ENCODE measurements at regions not wholly inside any gene's neighbourhood (a gene's known extent, or its start where the extent isn't known, plus 50 kb on each side); places are given as distances from the start of the nearest gene placed in this dataset.

GRCh38 chr14:62168564-62169155, 406.4 kb downstream of the SNAPC1 start:
- no peaks in the 10 kb centered on the region for H3K4me1 ChIP-seq (ENCODE audit: insufficient read depth)
- H4K20me1 ChIP-seq (ENCODE audit: insufficient read depth, poor library complexity, severe bottlenecking), result no peaks in the 10 kb centered on the region
- no peaks in the 10 kb centered on the region for H3K79me2 ChIP-seq
- WGBS (ENCODE audit: low lambda C conversion rate, missing lambda C conversion rate), result 51% methylated on average over 3 of the region's 3 CpGs
- no peaks in the 10 kb centered on the region for H3K27me3 ChIP-seq
- TF ChIP-seq EZH2phosphoT487 (IDR thresholded peaks at IDR 0.05; ENCODE audit: low read depth, severe bottlenecking, unreplicated experiment), result no peak
- TF ChIP-seq CTCF (IDR thresholded peaks at IDR 0.05; ENCODE audit: poor library complexity), result peak; percentile 22
- H3K27ac ChIP-seq, result no peak overlapping the region
- H3K4me2 ChIP-seq, result no peak overlapping the region
- no peaks in the 10 kb centered on the region for H3K9me3 ChIP-seq (ENCODE audit: low read depth)
- no peaks in the 10 kb centered on the region for H3K9me2 ChIP-seq (replicated peaks; ENCODE audit: insufficient read depth)
- DNase-seq (ENCODE audit: low spot score), result no peak
- H2AFZ ChIP-seq, result no peak overlapping the region
- H3K4me3 ChIP-seq, result no peak overlapping the region
- H3K36me3 ChIP-seq (replicated peaks; ENCODE audit: insufficient read depth, low read depth), result no peaks in the 10 kb centered on the region

GRCh38 chr14:62179367-62180018, 417.3 kb downstream of the SNAPC1 start:
- Histone ChIP-seq H3K27me3 (no peaks in the 10 kb centered on the region), H3K9me3 (ENCODE audit: low read depth) (no peaks in the 10 kb centered on the region), H3K79me2 (no peaks in the 10 kb centered on the region), H2AFZ (no peak overlapping the region), H3K36me3 (replicated peaks; ENCODE audit: insufficient read depth, low read depth) (no peaks in the 10 kb centered on the region), H3K4me3 (no peak overlapping the region), H3K4me1 (ENCODE audit: insufficient read depth) (no peaks in the 10 kb centered on the region), H3K9me2 (replicated peaks; ENCODE audit: insufficient read depth) (no peaks in the 10 kb centered on the region), H3K4me2 (no peak overlapping the region), H3K27ac (no peak overlapping the region), H4K20me1 (ENCODE audit: insufficient read depth, poor library complexity, severe bottlenecking) (no peaks in the 10 kb centered on the region)
- DNase-seq (ENCODE audit: low spot score), result peak; percentile 85
- 58% methylated on average over 5 of the region's 5 CpGs for WGBS (ENCODE audit: low lambda C conversion rate, missing lambda C conversion rate)
- TF ChIP-seq EZH2 (IDR thresholded peaks at IDR 0.05; ENCODE audit: borderline replicate concordance), result no peak
- peak; percentile 82 for TF ChIP-seq CTCF (IDR thresholded peaks at IDR 0.05; ENCODE audit: poor library complexity)
- TF ChIP-seq EZH2phosphoT487 (IDR thresholded peaks at IDR 0.05; ENCODE audit: low read depth, severe bottlenecking, unreplicated experiment), result no peak

GRCh38 chr14:62181591-62181990, 419.4 kb downstream of the SNAPC1 start:
- no peaks in the 10 kb centered on the region for H4K20me1 ChIP-seq (ENCODE audit: insufficient read depth, poor library complexity, severe bottlenecking)

More at GRCh38 chr14:62181591-62181990, 419.4 kb downstream of the SNAPC1 start:
- H3K4me1 ChIP-seq (ENCODE audit: insufficient read depth), result no peaks in the 10 kb centered on the region
- no peak overlapping the region for H3K4me3 ChIP-seq
- no peak overlapping the region for H3K4me2 ChIP-seq
- WGBS (ENCODE audit: low lambda C conversion rate, missing lambda C conversion rate), result 75% methylated on average over 3 of the region's 3 CpGs
- H3K27ac ChIP-seq, result no peak overlapping the region
- H2AFZ ChIP-seq, result no peak overlapping the region
- no peaks in the 10 kb centered on the region for H3K9me3 ChIP-seq (ENCODE audit: low read depth)
- TF ChIP-seq EZH2phosphoT487 (IDR thresholded peaks at IDR 0.05; ENCODE audit: low read depth, severe bottlenecking, unreplicated experiment) (no peak), EZH2 (IDR thresholded peaks at IDR 0.05; ENCODE audit: borderline replicate concordance) (no peak), CTCF (IDR thresholded peaks at IDR 0.05; ENCODE audit: poor library complexity) (no peak)
- DNase-seq (ENCODE audit: low spot score), result no peak
- H3K79me2 ChIP-seq, result no peaks in the 10 kb centered on the region
- no peaks in the 10 kb centered on the region for H3K27me3 ChIP-seq
- H3K9me2 ChIP-seq (replicated peaks; ENCODE audit: insufficient read depth), result no peaks in the 10 kb centered on the region
- H3K36me3 ChIP-seq (replicated peaks; ENCODE audit: insufficient read depth, low read depth), result no peaks in the 10 kb centered on the region

Measured in hepatocyte (in vitro differentiated cells).